ENCODE measurements at regions not wholly inside any gene's neighbourhood (a gene's known extent, or its start where the extent isn't known, plus 50 kb on each side); places are given as distances from the start of the nearest gene placed in this dataset.
"Not testable (repeated sequence)": the region's sequence is repeated elsewhere in the genome, so short reads cannot be mapped to it uniquely, and the experiment has no call there.

GRCh38 chr4:158968961-158969360, 133.9 kb upstream of the RAPGEF2 start:
- DNase-seq = no peak
- Histone ChIP-seq H3K4me1 (ENCODE audit: control extremely low read depth in 1 of 4, control insufficient read depth in 4 of 4, insufficient read depth in 4 of 4, low read length in 3 of 4) (no peaks in the 10 kb centered on the region), H3K27ac (ENCODE audit: insufficient read depth in 1 of 2, low read depth in 1 of 2, low read length in 2 of 2, poor library complexity in 1 of 2, severe bottlenecking in 2 of 2) (no peak overlapping the region), H3K9me3 (ENCODE audit: control extremely low read depth in 1 of 5, control insufficient read depth in 4 of 5, insufficient read depth in 2 of 5, low read depth in 1 of 5, low read length in 4 of 5) (peaks cover 0 to 2% (median 0%) of the 10 kb centered on the region in 5 experiments), H3K27me3 (replicated peaks in 2 of 5; ENCODE audit: control insufficient read depth in 4 of 5, insufficient read depth in 5 of 5, low read length in 4 of 5) (no peaks in the 10 kb centered on the region), H3K4me3 (ENCODE audit: control insufficient read depth in 1 of 7, extremely low read depth in 1 of 7, insufficient read depth in 4 of 7, low read depth in 2 of 7, low read length in 6 of 7) (no peak overlapping the region), H3K36me3 (ENCODE audit: control insufficient read depth in 4 of 4, insufficient read depth in 4 of 4, low read length in 3 of 4) (no peaks in the 10 kb centered on the region)
- ChIA-PET CTCF (interaction anchor here (1.0 to 1.5 kb wide), 2 partner anchors 53 to 63 kb away, joined by 3 read pairs; no protein-coding TSS in a partner anchor), POLR2A (no interaction called here)
- 100% methylated on average over 1 of the region's 3 CpGs for WGBS (ENCODE audit: insufficient coverage)

- H3K27ac ChIP-seq (ENCODE audit: insufficient read depth in 1 of 2, low read depth in 1 of 2, low read length in 2 of 2, poor library complexity in 1 of 2, severe bottlenecking in 2 of 2) = no peak overlapping the region
- no peaks in the 10 kb centered on the region for H3K9me3 ChIP-seq (ENCODE audit: control extremely low read depth in 1 of 5, control insufficient read depth in 4 of 5, insufficient read depth in 2 of 5, low read depth in 1 of 5, low read length in 4 of 5)
- WGBS (ENCODE audit: insufficient coverage) = 100% methylated on average over 1 of the region's 3 CpGs
- CTCF ChIA-PET = interaction anchor here (1.5 kb wide), 1 partner anchor 61 kb away, joined by 3 read pairs; no protein-coding TSS in a partner anchor
- DNase-seq = no peak
- no peaks in the 10 kb centered on the region for H3K27me3 ChIP-seq (replicated peaks in 2 of 5; ENCODE audit: control insufficient read depth in 4 of 5, insufficient read depth in 5 of 5, low read length in 4 of 5)
- POLR2A ChIA-PET = interaction anchor here (0.6 kb wide), 1 partner anchor 462 kb away, joined by 3 read pairs; no protein-coding TSS in a partner anchor
- H3K4me3 ChIP-seq (ENCODE audit: control insufficient read depth in 1 of 7, extremely low read depth in 1 of 7, insufficient read depth in 4 of 7, low read depth in 2 of 7, low read length in 6 of 7) = no peak overlapping the region
- no peaks in the 10 kb centered on the region for H3K4me1 ChIP-seq (ENCODE audit: control extremely low read depth in 1 of 4, control insufficient read depth in 4 of 4, insufficient read depth in 4 of 4, low read length in 3 of 4)
- no peaks in the 10 kb centered on the region for H3K36me3 ChIP-seq (ENCODE audit: control insufficient read depth in 4 of 4, insufficient read depth in 4 of 4, low read length in 3 of 4)
Measured at GRCh38 chr4:158970812-158971211, 132.1 kb upstream of the RAPGEF2 start.

- WGBS (ENCODE audit: insufficient coverage) = 100% methylated on average over 1 of the region's 2 CpGs
- POLR2A ChIA-PET; H3K4me1 ChIP-seq (ENCODE audit: control extremely low read depth in 1 of 4, control insufficient read depth in 4 of 4, insufficient read depth in 4 of 4, low read length in 3 of 4); H3K9me3 ChIP-seq (ENCODE audit: control extremely low read depth in 1 of 5, control insufficient read depth in 4 of 5, insufficient read depth in 2 of 5, low read depth in 1 of 5, low read length in 4 of 5); H3K4me3 ChIP-seq (ENCODE audit: control insufficient read depth in 1 of 7, extremely low read depth in 1 of 7, insufficient read depth in 4 of 7, low read depth in 2 of 7, low read length in 6 of 7); H3K36me3 ChIP-seq (ENCODE audit: control insufficient read depth in 4 of 4, insufficient read depth in 4 of 4, low read length in 3 of 4); DNase-seq; CTCF ChIA-PET; H3K27ac ChIP-seq (ENCODE audit: insufficient read depth in 1 of 2, low read depth in 1 of 2, low read length in 2 of 2, poor library complexity in 1 of 2, severe bottlenecking in 2 of 2); H3K27me3 ChIP-seq (replicated peaks in 2 of 5; ENCODE audit: control insufficient read depth in 4 of 5, insufficient read depth in 5 of 5, low read length in 4 of 5): not testable (repeated sequence)
Measured at GRCh38 chr4:158974438-158974837, 128.4 kb upstream of the RAPGEF2 start.

DNA sequence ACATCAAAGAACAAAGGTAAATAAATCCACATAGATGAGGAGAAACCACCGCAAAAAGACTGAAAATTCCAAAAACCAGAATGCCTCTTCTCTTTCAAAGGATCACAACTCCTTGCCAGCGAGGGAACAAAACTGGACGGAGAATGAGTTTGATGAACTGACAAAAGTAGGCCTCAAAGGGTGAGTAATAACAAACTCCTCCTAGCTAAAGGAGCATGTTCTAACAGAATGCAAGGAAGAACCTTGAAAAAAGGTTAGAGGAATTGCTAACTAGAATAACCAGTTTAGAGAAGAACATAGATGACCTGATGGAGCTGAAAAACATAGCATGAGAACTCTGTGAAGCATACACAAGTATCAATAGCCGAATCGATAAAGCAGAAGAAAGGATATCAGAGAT, 122.2 kb upstream of the RAPGEF2 start:
- H3K4me1 ChIP-seq (ENCODE audit: control extremely low read depth in 1 of 4, control insufficient read depth in 4 of 4, insufficient read depth in 4 of 4, low read length in 3 of 4); H3K27me3 ChIP-seq (replicated peaks in 2 of 5; ENCODE audit: control insufficient read depth in 4 of 5, insufficient read depth in 5 of 5, low read length in 4 of 5); H3K36me3 ChIP-seq (ENCODE audit: control insufficient read depth in 4 of 4, insufficient read depth in 4 of 4, low read length in 3 of 4); CTCF ChIA-PET; H3K27ac ChIP-seq (ENCODE audit: insufficient read depth in 1 of 2, low read depth in 1 of 2, low read length in 2 of 2, poor library complexity in 1 of 2, severe bottlenecking in 2 of 2); POLR2A ChIA-PET; H3K4me3 ChIP-seq (ENCODE audit: control insufficient read depth in 1 of 7, extremely low read depth in 1 of 7, insufficient read depth in 4 of 7, low read depth in 2 of 7, low read length in 6 of 7); DNase-seq: not testable (repeated sequence)
- 100% methylated on average over 2 of the region's 5 CpGs for WGBS (ENCODE audit: insufficient coverage)
- H3K9me3 ChIP-seq (ENCODE audit: control extremely low read depth in 1 of 5, control insufficient read depth in 4 of 5, insufficient read depth in 2 of 5, low read depth in 1 of 5, low read length in 4 of 5) = peaks cover 0 to 13% (median 3%) of the 10 kb centered on the region in 5 experiments

DNA sequence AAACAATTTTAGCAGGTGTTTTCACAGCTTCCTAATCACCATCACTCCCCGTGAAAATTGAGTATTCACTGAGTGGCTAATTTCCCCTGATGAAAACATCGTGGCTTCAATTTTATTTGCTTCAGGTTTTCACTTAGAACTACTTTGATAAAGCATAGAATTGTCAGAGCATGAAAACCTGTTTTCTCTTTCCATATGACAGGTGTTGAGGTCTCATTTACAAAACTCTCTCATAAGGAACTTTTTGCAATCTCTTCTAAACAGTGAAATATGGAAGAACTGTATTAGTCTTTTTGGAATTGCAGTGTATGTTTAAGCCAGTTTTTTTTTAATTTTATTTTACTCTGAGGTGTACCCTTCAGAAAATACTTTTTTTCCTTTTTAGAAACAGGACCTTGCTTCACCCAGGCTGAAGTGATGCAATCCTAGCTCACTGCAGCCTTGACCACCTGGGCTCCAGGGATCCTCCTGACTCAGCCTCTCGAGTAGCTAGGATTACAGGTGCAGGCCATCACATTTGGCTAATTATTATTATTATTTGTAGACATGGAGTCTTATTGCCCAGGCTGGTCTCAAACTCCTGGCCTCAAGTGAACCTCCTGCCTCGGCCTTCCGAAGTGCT, 111.2 kb upstream of the RAPGEF2 start:
- no peak for DNase-seq
- Histone ChIP-seq H3K4me1 (ENCODE audit: control extremely low read depth in 1 of 4, control insufficient read depth in 4 of 4, insufficient read depth in 4 of 4, low read length in 3 of 4) (no peaks in the 10 kb centered on the region), H3K9me3 (ENCODE audit: control extremely low read depth in 1 of 5, control insufficient read depth in 4 of 5, insufficient read depth in 2 of 5, low read depth in 1 of 5, low read length in 4 of 5) (no peaks in the 10 kb centered on the region), H3K4me3 (ENCODE audit: control insufficient read depth in 1 of 7, extremely low read depth in 1 of 7, insufficient read depth in 4 of 7, low read depth in 2 of 7, low read length in 6 of 7) (no peak overlapping the region), H3K36me3 (ENCODE audit: control insufficient read depth in 4 of 4, insufficient read depth in 4 of 4, low read length in 3 of 4) (no peaks in the 10 kb centered on the region), H3K27me3 (replicated peaks in 2 of 5; ENCODE audit: control insufficient read depth in 4 of 5, insufficient read depth in 5 of 5, low read length in 4 of 5) (no peaks in the 10 kb centered on the region), H3K27ac (ENCODE audit: insufficient read depth in 1 of 2, low read depth in 1 of 2, low read length in 2 of 2, poor library complexity in 1 of 2, severe bottlenecking in 2 of 2) (no peak overlapping the region)
- CTCF ChIA-PET = interaction anchor here (1.1 kb wide), 2 partner anchors 24 to 183 kb away, joined by 3 read pairs; no protein-coding TSS in a partner anchor
- 100% methylated on average over 4 of the region's 5 CpGs for WGBS (ENCODE audit: insufficient coverage)
- POLR2A ChIA-PET = no interaction called here

GRCh38 chr4:158993891-158994290, 109.0 kb upstream of the RAPGEF2 start:
- WGBS (ENCODE audit: insufficient coverage) = no CpG with 5 or more reads among the region's 2 CpGs
- Histone ChIP-seq H3K4me3 (ENCODE audit: control insufficient read depth in 1 of 7, extremely low read depth in 1 of 7, insufficient read depth in 4 of 7, low read depth in 2 of 7, low read length in 6 of 7) (no peak overlapping the region), H3K4me1 (ENCODE audit: control extremely low read depth in 1 of 4, control insufficient read depth in 4 of 4, insufficient read depth in 4 of 4, low read length in 3 of 4) (no peaks in the 10 kb centered on the region), H3K36me3 (ENCODE audit: control insufficient read depth in 4 of 4, insufficient read depth in 4 of 4, low read length in 3 of 4) (no peaks in the 10 kb centered on the region), H3K9me3 (ENCODE audit: control extremely low read depth in 1 of 5, control insufficient read depth in 4 of 5, insufficient read depth in 2 of 5, low read depth in 1 of 5, low read length in 4 of 5) (no peaks in the 10 kb centered on the region), H3K27me3 (replicated peaks in 2 of 5; ENCODE audit: control insufficient read depth in 4 of 5, insufficient read depth in 5 of 5, low read length in 4 of 5) (no peaks in the 10 kb centered on the region), H3K27ac (ENCODE audit: insufficient read depth in 1 of 2, low read depth in 1 of 2, low read length in 2 of 2, poor library complexity in 1 of 2, severe bottlenecking in 2 of 2) (no peak overlapping the region)
- ChIA-PET CTCF (interaction anchor here (0.6 kb wide), 1 partner anchor 133 kb away, joined by 3 read pairs; no protein-coding TSS in a partner anchor), POLR2A (no interaction called here)
- no peak for DNase-seq

GRCh38 chr4:158995040-158995439, 107.8 kb upstream of the RAPGEF2 start:
- Histone ChIP-seq H3K4me1 (ENCODE audit: control extremely low read depth in 1 of 4, control insufficient read depth in 4 of 4, insufficient read depth in 4 of 4, low read length in 3 of 4) (no peaks in the 10 kb centered on the region), H3K36me3 (ENCODE audit: control insufficient read depth in 4 of 4, insufficient read depth in 4 of 4, low read length in 3 of 4) (no peaks in the 10 kb centered on the region), H3K4me3 (ENCODE audit: control insufficient read depth in 1 of 7, extremely low read depth in 1 of 7, insufficient read depth in 4 of 7, low read depth in 2 of 7, low read length in 6 of 7) (no peak overlapping the region), H3K9me3 (ENCODE audit: control extremely low read depth in 1 of 5, control insufficient read depth in 4 of 5, insufficient read depth in 2 of 5, low read depth in 1 of 5, low read length in 4 of 5) (no peaks in the 10 kb centered on the region), H3K27me3 (replicated peaks in 2 of 5; ENCODE audit: control insufficient read depth in 4 of 5, insufficient read depth in 5 of 5, low read length in 4 of 5) (no peaks in the 10 kb centered on the region), H3K27ac (ENCODE audit: insufficient read depth in 1 of 2, low read depth in 1 of 2, low read length in 2 of 2, poor library complexity in 1 of 2, severe bottlenecking in 2 of 2) (no peak overlapping the region)
- CTCF ChIA-PET = no interaction called here
- POLR2A ChIA-PET = no interaction called here
- DNase-seq = no peak
- no CpG with 5 or more reads among the region's 2 CpGs for WGBS (ENCODE audit: insufficient coverage)
